ENCODE measurements at regions not wholly inside any gene's neighbourhood (a gene's known extent, or its start where the extent isn't known, plus 50 kb on each side); places are given as distances from the start of the nearest gene placed in this dataset.

- TF ChIP-seq ZNF621 (tag by site-specific recombination; IDR thresholded peaks at IDR 0.05) (no peak), ZNF24 (tag by site-specific recombination; IDR thresholded peaks at IDR 0.05) (no peak), MZF1 (tag by site-specific recombination; IDR thresholded peaks at IDR 0.05; ENCODE audit: borderline replicate concordance) (no peak), ZNF23 (tag by site-specific recombination; IDR thresholded peaks at IDR 0.05; ENCODE audit: borderline replicate concordance) (no peak), CTCF (tag by site-specific recombination; IDR thresholded peaks at IDR 0.05) (no peak), ZBTB11 (tag by site-specific recombination; conservative IDR thresholded peaks at IDR 0.05; ENCODE audit: low read depth) (no peak)
Observed at GRCh38 chr1:178672434-178672833, 52.6 kb upstream of the RALGPS2 start.

Measured in HEK293 (cell line).